Embryonic facial prominence (tissue), 1 donor: ENCODE measurements at regions not wholly inside any gene's neighbourhood (a gene's known extent, or its start where the extent isn't known, plus 50 kb on each side); places are given as distances from the start of the nearest gene placed in this dataset.
"Not testable (repeated sequence)": the region's sequence is repeated elsewhere in the genome, so short reads cannot be mapped to it uniquely, and the experiment has no call there.

Experiments
- DNase-seq: peaks from one replicate; pipeline ENCODE4 v3.0.0-alpha.2; 2016; ENCODE audit errors: extremely low spot score

DNA sequence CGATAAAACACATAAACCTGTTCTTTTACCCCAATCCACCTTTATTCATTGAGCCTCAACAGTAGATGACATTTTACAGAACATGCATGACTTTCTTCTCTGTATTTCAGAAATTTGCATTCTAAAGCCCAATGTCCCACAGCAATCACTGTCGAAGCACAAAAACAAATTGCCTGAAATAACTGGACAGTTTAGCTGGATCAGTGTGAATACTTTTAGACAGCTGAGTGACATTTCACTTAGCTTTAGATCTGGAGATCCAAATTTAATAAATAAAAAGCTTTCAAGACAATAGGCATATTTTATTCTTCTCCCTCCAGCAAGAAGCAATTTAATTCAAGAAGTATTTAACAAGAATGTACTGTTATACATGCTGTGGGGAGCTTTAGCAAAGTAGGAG is 109.1 kb upstream of the FSCB start:
- no peak for DNase-seq

DNA sequence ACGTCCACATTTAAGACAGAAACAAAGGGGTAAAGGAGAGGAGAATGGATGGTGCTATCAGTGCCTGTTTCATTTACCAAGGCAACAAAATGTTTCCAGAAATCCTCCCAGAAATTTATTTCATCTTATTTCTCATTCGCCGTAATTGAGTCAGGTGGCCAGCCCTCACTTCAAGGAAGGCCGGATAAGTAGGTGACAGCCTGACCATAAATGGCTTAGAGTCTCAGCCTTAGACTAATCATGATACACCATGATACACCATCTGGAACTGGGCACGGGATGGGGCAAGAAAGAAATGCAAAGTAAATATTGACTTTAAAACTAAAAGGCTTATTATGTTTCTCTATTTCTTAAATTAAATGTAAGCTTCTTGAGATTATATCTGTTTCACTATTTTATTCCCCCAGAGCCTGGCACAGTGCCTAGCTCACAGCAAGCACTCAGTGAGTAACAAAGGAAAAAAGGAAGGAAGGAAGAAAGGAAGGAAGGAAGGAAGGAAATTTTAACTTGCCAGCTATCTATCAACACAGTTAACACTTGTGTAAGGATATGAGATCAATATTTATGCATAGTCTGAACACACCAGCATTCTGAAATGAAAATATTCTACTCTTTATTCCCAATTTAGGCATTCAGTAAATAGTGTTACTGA is 106.1 kb upstream of the FSCB start:
- DNase-seq: no peak

GRCh38 chr14:44612002-44612401 is 104.9 kb upstream of the FSCB start:
- no peak for DNase-seq

DNA sequence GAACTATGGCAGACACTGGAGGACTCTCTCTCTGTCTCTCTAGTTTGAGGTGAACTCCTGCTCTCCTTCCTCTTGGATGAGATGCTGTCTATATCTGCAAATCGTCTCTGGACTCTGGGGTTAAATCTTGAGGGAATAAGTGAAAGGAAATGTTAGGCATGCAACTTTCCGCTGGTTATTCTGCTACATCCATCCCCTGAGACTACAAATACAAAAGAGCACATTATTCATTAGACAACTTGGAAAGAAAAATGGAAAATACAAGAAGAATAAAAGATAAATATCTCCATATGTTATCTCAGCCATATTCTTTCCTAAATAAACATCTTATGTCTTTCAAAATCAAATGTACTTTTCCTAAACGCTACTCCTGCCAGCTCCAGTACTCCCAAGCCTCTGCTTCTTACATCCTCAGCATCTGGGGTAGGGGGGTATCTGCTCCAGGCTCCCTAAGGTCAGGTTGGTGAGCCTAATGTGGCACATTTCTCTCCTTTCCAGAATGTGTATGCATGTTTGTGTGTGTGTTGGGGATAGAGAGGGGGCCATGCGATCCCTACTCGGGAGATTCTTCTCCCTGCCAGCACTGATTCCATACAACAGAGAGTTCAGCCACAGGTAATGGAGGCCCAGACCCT is 102.9 kb upstream of the FSCB start:
- peak; percentile 7 for DNase-seq

DNA sequence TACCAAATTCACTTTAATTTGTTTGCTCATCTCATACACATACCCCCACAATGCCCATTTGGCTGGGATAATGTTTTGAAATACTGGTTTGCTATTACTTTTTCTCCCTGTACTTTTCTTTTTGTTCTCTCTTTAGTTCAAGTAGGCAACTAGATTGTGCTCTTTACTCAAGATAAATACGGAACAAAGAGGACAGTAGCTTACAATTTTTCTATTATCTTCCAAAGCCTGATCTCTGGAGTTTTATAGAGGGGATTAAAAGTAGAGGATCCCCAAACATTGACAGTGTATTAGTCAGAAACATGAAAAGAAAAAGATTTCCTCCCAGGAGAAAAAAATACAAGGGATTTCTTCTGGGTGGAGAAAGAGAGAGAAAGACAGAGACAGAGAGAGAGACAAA is 102.1 kb upstream of the FSCB start:
- DNase-seq: no peak

DNA sequence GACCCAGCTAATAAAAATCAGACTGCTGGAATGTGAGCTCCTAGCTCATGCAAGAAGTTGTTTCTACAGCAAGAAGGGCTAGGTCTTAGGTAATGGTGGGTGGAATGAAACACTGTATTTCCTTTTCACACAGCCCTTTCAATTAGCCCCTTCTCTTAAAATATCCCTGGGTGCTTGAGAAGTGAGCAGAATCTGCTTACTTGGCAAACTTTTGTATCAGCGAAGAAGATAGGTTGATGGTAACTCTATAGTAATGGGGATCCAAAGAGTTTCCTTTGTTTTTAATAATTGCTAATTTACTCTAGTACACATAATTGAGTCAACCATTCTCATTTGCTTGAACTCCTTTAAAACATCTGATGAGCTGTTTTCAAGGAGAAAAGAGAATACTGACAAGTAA is 100.6 kb upstream of the FSCB start:
- no peak for DNase-seq

- DNase-seq: no peak
Observed at GRCh38 chr14:44606576-44606975, 99.5 kb upstream of the FSCB start.

GRCh38 chr14:44601266-44601665 is 94.2 kb upstream of the FSCB start:
- DNase-seq: not testable (repeated sequence)

DNA sequence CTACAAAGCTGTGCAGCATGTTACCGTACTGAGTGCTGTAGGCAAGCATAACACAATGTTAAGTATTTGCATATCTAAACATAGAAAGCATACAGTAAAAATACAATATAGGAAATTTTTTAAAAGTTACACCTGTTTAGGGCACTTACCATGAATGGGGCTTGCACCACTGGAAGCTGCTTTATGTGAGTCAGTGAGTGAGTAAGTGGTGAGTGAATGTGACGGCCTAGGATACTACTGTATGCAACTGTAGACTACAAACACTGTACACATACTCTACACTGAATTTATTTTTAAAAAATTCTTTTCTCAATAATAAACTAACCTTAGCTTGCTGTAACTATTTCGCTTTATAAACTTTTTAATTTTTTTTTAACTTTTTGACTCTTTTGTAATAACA is 82.1 kb upstream of the FSCB start:
- DNase-seq: no peak

GRCh38 chr14:44586910-44587309 is 79.8 kb upstream of the FSCB start:
- DNase-seq: no peak

DNA sequence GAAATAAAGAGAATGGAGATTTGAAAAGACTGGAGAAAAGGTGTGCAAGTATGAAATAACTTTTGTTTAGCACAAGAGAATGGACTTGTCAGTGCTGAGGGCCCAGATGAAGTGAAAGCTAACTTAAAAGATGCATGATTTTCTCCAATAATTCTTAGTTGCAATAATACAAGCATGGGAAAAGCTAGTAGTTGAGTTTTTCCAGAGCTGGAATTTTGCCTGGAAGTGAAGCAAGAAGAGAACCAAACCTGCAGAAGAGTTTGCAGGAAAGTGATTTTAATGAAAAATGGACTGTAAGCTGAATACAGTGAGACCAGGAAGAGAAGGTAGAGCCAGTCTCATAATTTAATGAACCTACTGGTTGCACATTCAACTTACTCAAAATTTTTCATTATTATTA is 69.3 kb upstream of the FSCB start:
- no peak for DNase-seq

DNA sequence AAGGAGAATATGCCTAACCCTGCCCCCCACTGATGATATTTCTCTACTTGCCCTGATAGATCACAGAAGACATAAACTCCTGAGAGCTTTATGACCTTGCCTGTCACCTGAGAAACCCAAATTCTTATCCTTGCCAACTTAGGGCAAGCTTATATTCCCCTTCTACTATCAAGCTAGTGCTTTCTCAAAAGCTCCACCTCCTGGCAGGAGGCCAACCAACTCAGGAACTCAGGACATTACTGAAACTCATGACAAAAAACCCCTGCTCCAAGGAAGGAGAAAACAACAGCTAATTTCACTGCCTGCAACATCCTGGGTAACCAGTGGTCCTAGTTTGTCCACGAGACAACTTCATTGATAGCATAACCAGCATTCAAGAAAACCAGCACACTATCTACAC is 60.9 kb upstream of the FSCB start:
- no peak for DNase-seq

DNA sequence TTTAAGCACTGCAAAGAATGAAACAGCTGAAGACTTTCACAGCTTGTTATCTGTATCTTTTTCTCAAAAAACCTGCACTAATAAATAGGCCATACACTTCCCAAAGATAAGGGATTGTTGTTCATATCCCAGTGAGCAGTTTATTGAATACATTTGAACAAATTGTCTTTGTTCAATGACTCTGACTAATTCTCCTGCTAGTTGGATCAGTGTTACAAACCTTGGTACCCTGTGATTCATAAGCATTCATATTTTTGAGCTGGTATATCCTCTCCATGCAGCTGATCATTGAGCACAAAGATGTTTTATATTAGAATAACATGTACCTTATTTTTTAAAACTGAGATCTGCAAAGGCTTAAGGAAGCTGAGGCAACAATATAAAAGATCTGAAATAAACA is 58.9 kb upstream of the FSCB start:
- DNase-seq: no peak

- DNase-seq: no peak
Observed at GRCh38 chr14:44564908-44565307, 57.8 kb upstream of the FSCB start.
